HS-27A (cell line): ENCODE measurements at regions not wholly inside any gene's neighbourhood (a gene's known extent, or its start where the extent isn't known, plus 50 kb on each side); places are given as distances from the start of the nearest gene placed in this dataset.
"Not testable (repeated sequence)": the region's sequence is repeated elsewhere in the genome, so short reads cannot be mapped to it uniquely, and the experiment has no call there.

ENCODE experiments used
- DNase-seq: peaks from one replicate; pipeline ENCODE4 v3.0.0-alpha.2; 2012; ENCODE audit warnings: low read depth, missing footprints

DNA sequence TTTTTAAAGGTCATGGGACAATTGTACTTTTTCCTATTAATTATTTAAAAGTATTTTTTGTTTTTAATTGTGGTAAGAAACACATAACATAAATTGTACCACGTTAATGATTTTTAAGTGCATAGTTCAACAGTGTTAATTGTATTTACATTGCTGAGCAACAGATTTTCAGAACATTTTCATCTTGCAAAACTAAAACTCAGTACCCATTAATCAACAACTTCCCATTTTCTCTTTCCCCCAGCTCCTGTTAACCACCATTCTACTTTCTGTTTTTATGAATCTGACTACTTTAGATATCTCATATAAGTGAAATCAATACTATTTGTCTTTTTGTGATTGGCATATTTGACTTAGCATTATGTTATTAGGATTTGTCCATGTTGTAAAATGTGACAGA, 483.9 kb upstream of the ZNF804A start:
- no peak for DNase-seq

DNA sequence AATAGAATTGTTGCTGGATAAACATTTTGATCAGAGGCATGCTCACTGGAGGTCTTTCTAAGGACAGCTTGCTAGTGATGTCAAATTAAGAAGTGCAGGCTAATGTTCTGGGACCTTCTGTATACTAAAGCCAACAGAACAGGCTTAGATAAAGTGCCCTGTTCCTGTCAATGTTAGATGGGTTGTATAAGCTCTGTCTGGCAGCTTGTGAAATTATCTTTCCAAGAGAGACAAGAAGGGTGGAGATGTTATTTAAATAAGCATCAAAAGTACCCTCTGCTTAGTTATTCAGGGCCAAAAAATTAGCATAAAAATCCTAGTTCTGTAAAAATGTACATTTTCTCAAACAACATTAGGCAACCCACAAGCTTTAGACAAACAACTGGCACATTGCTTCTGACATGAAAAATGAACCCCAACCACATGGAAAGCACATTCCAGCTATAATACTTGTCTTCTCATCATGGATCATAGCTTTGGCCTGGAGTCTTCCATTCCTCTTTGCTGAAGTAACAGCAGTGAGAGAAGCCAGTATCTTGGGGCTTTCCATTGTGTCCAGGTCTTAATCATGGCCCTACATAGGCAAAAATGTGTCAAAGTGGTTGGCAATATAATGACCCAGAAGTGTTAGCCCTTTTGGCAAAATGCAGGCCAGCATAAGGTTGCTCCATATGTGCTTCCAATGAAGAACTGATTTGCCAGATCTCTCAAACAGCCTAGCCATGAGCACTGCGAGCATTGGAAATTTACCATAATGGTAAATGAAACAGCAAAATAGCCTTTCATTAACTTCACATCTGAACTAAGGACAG, 478.1 kb upstream of the ZNF804A start:
- no peak for DNase-seq

DNA sequence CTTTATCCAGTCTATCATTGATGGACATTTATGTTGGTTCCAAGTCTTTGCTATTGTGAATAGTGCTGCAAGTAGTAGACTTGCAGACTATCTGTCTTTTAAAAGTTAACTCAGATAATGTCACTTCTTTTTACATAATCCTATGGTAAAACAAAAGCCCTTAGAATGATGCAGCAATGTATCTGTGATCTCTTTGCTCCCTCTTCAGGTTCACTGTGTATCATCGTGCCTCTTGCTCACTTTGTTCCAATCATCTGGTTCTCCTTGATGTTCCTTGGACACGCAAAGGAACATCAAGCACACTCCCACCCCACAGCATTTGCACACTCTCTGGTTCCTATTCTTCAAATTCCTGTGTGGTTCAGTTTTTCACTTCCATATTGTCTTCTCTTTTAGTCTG, 472.5 kb upstream of the ZNF804A start:
- no peak for DNase-seq

DNA sequence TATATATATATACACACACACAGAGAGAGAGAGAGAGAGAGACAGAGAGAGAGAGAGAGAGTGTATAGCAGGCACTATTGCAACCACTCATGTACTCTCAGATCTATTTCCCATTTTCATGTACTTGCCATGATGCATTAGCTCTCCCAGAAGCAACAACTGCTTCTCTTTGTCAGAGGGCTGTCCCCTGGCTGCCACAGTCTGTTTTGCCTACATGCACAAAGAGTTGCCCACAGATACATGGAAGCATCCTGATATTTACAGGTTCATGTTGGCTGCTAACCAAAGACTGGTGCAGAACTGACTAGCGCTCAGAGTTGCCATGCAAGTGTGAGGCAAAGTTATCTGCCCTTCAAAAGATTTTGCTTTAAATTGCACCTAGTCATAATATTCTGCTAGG, 469.3 kb upstream of the ZNF804A start:
- no peak for DNase-seq

DNA sequence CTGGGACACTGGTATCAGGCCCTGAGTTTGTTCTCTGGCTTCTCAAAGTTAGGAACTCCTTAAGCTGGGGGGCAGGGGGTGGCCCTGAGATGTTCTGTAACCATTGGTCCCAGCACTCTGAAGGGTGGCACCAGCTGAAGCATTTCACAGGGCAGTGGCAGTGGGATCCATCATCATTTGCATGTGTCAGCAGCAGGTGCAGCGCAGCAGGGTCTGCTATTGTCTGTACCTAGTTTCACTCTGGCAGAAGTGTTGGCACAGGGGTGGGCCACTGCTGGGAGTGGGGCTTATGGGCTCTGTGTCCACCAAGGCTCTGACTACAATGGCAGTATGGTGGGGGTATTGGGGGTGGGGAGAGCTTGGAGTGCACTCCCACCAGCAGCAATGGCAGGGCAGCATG, 460.4 kb upstream of the ZNF804A start:
- DNase-seq: no peak

DNA sequence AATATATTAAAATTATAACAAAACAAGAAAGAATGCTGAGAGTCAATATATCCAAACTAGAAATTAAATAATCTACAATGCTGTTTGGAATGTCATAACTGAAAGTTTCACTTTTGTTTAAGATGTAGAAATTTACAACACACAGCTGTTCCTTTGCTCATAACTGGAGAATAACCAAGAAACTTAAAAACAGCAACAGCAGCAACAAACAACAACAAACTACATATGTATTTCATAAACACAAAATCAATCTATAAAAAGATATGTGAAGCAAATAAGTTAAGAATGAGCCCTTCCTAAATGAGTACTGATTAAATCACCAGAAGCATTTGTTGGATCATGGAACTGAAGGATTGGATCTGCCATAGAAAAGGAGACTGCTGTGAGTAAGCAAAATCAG, 456.5 kb upstream of the ZNF804A start:
- no peak for DNase-seq

DNA sequence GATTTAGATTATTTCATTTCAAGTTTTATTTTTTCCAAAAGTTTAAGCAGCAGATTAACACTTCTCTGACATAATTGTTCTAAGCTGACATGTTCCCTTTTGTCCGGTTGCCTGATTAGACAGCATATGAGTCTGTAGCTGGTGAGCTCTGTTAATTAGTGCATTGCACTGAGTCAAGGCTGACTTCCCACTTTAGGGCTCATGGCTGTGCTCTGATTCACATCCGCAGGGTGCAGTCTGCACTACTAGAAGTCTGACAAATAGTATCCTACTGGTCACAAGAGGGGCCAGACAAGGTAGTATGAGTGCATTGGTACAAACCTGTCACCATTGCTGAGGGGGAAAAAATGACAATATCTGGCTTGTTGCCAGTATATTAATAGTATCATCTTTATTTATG, 443.9 kb upstream of the ZNF804A start:
- DNase-seq: no peak

DNA sequence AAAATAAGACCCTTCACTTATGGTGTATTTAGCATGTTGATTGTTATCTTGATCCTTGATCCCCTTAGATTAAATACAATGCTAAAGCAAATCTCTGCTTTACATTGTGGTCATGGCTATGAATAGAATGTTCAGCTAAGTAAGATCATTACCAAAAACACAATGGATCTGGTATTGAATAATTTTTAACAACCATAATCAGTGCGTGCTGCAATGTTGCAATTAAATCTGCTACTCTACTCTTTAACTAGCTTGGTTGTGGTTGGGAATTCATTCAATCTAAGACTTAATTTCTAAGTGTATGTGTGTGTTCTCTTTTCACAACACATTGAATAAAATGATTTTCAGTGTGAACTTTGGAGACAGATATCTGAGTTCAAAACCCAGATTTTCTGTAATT, 442.5 kb upstream of the ZNF804A start:
- DNase-seq: no peak

DNA sequence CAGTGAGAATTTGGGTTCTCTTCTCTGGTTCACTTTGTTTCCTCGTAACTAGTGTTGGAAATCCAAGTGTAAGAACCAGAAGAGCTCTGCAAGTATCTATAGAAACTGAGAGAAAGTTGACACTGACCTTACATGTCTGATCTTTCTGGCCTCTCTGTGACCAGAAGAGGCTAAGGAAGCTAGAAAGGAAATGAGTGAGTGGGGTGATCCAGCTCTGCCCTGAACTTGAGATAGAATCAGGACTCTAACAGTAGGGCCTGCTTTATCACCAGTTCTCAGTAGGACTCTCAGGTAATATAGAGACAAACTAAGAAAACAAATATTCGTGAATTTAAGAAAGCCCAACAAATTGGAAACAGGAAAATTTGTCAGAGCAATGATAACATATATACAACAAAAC, 441.2 kb upstream of the ZNF804A start:
- no peak for DNase-seq

DNA sequence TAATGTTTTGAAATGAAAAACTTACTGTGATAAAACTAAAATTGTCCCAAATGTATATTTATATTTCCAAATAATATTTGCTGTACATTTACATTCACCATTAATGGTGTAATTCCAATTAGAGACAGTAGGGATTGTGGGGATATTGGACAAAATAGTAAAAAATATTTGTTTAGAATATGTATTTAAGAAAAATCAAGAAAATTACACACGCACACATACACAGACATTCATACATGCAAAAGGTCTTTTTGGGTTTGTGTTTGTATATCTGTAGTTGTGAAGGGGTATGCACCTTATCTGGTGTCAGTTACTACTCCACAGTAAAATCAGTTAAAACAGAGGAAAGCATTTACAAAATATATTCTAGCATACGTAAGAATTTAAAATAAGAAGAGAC, 435.9 kb upstream of the ZNF804A start:
- DNase-seq: no peak

DNA sequence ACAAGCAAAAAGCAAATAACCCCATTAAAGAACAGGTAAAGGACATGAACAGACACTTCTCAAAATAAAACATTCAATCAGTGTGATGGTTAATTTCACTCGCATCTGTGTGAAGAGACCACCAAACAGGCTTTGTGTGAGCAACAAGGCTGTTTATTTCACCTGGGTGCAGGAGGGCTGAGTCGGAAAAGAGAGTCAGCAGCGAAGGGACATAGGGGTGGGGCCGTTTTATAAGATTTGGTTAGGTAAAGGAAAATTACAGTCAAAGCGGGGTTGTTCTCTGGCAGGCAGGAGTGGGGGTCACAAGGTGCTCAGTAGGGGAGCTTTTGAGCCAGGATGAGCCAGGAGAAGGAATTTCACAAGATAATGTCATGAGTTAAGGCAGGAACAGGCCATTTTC, 429.5 kb upstream of the ZNF804A start:
- DNase-seq: not testable (repeated sequence)

DNA sequence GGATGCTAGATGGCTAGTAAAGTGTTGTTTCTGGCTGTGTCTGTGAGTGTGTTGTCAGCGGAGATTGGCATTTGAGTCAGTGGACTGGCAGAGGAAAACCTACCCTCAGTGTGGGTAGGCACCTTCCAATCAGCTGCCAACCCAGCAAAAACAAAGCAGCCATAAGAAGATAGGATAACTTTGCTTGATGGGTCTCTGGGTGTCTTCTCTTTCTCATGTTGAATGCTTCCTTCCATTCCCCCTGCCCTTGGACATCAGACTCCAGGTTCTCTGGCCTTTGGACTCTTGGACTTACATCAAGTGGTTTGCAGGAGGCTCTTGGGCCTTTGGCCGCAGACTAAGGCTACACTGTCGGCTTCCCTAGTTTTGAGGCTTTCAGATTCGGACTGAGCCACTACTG, 429.0 kb upstream of the ZNF804A start:
- no peak for DNase-seq

DNA sequence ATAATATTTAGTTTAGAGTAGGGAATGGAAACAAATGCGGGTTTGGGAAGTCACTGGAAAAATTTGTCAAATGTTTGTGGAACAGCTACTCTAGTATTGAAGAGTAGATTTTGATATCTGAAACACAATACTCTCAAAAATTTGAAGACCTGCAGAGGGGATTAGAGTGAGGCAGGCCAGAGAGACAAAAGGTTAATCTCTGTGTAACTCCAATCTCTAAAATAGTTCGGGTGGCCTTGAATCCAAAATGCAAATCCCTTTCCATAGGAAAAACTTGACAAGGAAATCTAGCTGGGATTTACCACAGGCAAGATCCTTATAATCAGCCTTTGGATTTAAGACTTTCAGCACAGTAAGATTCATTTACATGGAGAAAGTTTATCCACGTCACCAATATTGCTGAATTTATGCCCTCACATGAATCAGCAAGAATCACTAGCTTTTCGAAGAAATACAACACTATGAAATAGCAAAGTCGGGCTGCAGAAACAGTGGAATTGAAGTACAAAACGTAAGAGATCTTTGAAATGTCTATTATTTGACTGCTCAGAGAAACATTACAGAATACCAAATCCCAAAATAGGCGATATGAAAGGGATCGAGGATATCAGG, 423.7 kb upstream of the ZNF804A start:
- no peak for DNase-seq

DNA sequence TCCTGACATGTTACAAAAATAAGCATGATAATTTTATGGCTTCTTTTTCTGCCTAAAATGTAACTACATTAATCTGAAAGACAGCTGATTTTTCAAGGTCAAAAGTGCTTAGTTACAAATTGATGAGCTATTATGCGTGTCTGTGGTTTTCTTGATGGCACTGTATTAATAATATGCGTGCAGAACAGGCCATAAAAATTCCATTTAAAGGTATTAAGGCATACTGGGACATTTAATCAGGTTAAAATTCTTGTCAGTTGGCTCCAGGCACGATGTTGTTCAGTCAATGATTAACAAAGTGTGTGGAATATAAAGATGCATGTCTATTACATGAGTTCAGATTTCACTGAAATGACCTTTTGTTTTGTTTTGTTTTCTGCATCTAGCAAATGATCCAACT, 420.1 kb upstream of the ZNF804A start:
- DNase-seq: no peak

DNA sequence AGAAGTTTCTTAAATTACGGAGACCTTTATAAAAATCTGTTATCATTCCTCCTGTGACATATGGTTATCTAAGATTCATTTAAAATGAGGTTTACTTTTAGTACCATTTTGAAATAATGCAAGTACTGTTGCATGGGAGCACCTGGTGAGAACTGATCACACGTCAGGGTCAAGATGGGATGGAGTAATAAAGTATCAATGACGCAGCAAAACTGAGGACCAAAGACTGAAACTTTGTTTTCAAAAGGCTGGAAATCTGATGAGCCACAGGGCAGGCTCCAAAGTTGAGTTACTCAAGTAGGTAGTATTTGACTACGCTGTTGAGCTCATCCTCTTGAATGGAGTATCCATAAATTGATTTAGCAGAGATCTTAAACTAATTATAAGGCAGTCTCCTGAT, 411.9 kb upstream of the ZNF804A start:
- no peak for DNase-seq

DNA sequence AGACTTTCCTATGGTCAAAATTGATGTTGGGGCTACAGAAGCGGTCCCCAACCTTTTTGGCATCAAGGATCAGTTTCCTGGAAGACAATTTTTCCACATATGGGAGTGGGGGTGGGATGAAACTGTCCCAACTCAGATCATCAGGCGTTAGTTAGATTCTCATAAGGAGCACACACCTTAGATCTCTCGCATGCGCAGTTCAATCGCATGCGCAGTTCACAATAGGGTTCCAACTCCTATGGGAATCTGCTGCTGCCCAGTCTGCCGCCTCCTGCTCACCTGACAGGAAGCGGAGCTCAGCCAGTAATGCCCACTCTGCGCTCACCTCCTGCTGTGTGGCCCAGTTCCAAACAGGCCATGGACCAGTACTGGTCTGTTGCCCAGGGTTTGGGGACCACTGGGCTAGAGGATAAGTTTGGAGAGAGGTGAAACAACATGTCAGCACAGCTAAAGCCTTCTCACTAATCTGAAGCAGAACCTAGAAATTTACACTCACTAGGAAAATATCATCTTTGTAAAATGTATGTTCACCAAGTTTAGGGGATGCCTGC, 410.8 kb upstream of the ZNF804A start:
- no peak for DNase-seq

DNA sequence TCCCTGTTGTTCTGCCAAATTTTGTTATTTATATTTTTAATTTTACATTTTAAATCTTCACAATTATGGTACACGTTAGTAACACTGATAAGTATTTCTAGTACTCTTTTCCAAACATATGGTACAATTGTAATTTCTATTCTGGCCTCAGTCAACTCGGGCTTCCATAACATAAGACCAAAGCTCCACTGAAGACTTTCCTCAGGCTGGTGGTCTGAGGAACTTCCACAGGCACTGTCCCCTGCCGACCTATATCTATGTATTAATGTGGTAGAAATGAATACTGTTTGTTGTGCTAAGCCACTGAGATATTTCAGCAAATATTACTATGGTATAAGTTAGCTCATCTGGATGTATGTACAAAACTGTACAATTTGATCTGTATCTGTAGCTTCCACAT, 407.6 kb upstream of the ZNF804A start:
- DNase-seq: no peak

DNA sequence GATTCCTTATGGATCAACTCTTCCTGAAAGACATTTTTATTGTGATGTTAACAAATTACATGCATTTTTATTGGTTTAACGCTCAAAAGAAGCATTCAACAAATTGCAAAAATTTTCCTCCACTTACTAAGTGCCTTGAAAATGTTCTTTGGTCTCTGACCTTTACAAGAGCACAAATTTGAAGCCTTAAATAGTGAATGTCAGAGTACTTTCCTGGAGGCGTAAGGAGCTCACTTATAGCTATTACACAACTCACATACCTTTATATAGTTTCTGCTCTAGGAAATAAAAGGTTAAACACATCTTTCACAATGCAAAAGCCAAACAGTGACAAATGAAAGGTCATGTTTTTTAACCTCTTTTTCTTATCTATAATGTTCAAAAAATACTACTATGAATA, 405.7 kb upstream of the ZNF804A start:
- DNase-seq: no peak

DNA sequence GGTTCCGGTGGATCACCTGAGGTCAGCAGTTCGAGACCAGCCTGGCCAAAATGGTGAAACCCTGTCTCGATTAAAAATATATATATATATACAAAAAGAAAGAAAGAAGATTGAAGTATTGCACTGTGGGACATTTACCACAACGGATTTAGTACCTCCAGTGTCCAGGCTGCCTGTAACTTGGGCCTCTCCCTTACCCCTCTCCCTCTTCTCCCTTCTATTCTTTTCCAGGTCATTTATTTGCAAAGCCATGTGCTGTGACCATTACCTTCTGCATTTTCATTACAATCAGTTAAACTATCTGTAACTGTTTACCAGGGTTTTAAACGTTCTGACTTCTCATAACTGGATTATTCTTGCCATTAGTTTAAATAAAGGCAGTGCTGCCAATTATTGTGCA, 400.9 kb upstream of the ZNF804A start:
- DNase-seq: no peak

DNA sequence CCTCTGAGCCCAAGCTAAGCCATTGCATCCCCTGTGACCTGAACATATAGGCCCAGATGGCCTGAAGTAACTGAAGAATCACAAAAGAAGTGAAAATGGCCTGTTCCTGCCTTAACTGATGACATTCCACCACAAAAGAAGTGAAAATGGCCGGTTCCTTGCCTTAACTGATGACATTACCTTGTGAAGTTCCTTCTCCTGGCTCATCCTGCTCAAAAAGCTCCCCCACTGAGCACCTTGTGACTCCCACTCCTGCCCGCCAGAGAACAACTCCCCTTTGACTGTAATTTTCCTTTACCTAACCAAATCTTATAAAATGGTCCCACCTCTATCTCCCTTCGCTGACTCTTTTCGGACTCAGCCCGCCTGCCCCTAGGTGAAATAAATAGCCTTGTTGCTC, 399.5 kb upstream of the ZNF804A start:
- not testable (repeated sequence) for DNase-seq

DNA sequence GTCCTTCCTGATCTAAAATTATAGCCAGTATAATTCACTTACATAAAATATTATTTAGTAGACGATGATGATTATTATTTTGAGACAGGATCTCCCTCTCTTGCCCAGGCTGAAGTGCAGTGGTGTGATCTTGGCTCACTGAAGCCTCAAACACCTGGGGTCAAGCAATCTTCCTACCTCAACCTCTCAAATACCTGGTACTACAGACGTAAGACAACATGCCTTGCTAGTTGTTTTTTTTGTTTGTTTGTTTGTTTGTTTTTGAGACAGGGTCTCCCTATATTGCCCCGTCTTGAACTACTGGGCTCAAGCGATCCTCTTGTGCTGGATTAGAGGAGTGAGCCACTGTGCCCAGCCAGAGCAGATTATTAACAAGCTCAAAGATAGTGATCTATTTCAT, 399.1 kb upstream of the ZNF804A start:
- DNase-seq: no peak

DNA sequence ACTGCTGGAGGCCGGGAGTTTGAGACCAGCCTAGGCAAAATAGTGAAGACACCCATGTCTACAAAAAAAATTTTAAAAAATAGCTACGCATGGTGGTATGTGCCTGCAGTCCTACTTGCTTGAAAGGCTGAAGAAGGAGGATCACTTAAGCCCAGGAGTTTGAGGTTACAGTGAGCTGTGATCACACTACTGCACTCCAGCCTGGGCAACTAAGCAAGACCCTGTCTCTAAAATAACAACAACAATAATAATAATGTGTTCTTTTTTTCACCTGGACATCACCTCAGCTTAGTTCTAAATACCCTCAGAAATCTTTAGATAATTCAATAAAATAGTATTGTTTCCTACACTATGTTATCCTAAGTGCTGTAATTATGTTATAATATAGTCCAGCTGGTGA, 397.1 kb upstream of the ZNF804A start:
- no peak for DNase-seq

DNA sequence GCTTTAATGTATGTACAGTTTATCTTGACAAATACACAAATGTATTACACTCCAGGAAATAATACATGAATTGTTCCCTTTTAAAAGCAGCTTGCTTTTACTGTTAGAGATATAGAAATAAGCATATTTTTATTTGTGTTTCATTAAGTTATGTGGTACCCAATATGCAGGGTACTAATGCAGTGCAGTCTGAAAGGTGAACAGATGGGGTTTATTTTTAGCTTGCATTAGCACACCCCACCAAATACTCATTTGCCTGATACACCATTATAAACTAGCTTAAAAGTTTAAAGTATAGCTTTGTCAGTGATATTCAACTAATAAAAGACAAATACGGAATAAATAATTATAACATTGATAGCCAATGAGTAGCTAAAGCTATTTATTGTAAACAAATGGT, 394.7 kb upstream of the ZNF804A start:
- DNase-seq: no peak
